SK-N-MC (cell line): ENCODE measurements at regions not wholly inside any gene's neighbourhood (a gene's known extent, or its start where the extent isn't known, plus 50 kb on each side); places are given as distances from the start of the nearest gene placed in this dataset.

Experiments
- EZH2 ChIP-seq: fragments of 200-600 bp; sonication (generic); IDR thresholded peaks from one replicate; pipeline ENCODE4 v1.6.1; 2017; ENCODE audit warnings: antibody characterized with exemption
- POLR2AphosphoS5 ChIP-seq: IDR thresholded peaks from 2 replicates; pipeline ENCODE4 v1.6.1; 2012; ENCODE audit warnings: mild to moderate bottlenecking, low read depth, low read length, borderline replicate concordance

DNA sequence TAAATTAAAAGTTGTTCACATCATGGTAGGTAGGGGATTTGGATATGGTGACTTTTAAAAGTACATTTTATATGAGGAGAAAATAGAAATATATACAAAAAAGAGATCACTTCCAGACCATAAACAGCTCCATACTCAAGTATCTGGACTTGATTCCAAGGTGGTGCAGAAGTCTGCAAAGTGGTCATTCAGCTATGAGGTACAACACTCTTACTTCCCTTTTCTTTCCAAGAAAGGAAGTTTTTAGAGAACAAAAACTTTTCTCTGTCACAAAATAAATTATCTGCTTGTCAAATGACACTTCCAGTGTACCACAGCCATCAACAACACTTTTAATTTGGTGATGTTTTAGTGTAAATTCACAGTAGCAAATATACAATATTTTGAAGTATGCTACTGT is 1013.5 kb downstream of the GATA3 start:
- TF ChIP-seq POLR2AphosphoS5 (no peak), EZH2 (no peak)
